ENCODE measurements at regions not wholly inside any gene's neighbourhood (a gene's known extent, or its start where the extent isn't known, plus 50 kb on each side); places are given as distances from the start of the nearest gene placed in this dataset.

DNA sequence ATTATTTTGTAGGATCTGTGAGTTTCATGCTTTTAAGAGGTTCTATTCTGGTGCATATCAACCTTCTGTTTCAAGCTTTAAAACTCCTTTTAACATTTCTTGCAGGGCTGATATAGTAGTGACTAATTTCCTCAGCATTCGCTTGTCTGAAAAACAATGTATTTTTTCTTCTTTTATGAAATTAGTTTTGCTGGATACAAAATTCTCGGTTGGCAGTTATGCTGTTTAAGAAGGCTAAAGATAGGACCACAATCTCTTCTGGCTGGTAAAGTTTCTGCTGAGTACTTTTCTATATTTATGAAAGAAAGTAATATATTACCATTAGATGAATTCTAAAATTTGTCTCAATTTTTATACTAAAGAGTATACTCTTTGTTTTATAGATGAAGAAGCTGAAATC, 487.8 kb upstream of the SPRY2 start:
- TF ChIP-seq, protein P1, sequence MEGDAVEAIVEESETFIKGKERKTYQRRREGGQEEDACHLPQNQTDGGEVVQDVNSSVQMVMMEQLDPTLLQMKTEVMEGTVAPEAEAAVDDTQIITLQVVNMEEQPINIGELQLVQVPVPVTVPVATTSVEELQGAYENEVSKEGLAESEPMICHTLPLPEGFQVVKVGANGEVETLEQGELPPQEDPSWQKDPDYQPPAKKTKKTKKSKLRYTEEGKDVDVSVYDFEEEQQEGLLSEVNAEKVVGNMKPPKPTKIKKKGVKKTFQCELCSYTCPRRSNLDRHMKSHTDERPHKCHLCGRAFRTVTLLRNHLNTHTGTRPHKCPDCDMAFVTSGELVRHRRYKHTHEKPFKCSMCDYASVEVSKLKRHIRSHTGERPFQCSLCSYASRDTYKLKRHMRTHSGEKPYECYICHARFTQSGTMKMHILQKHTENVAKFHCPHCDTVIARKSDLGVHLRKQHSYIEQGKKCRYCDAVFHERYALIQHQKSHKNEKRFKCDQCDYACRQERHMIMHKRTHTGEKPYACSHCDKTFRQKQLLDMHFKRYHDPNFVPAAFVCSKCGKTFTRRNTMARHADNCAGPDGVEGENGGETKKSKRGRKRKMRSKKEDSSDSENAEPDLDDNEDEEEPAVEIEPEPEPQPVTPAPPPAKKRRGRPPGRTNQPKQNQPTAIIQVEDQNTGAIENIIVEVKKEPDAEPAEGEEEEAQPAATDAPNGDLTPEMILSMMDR (IDR thresholded peaks at IDR 0.05; ENCODE audit: low read depth, low read length, missing input control), result no peak
- TF ChIP-seq EGR1 (IDR thresholded peaks at IDR 0.05; ENCODE audit: low read depth in 2 of 2), result no peak
- TF ChIP-seq HNF4A (conservative IDR thresholded peaks at IDR 0.05), result no peak
- TF ChIP-seq, protein P2, sequence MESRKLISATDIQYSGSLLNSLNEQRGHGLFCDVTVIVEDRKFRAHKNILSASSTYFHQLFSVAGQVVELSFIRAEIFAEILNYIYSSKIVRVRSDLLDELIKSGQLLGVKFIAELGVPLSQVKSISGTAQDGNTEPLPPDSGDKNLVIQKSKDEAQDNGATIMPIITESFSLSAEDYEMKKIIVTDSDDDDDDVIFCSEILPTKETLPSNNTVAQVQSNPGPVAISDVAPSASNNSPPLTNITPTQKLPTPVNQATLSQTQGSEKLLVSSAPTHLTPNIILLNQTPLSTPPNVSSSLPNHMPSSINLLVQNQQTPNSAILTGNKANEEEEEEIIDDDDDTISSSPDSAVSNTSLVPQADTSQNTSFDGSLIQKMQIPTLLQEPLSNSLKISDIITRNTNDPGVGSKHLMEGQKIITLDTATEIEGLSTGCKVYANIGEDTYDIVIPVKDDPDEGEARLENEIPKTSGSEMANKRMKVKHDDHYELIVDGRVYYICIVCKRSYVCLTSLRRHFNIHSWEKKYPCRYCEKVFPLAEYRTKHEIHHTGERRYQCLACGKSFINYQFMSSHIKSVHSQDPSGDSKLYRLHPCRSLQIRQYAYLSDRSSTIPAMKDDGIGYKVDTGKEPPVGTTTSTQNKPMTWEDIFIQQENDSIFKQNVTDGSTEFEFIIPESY (IDR thresholded peaks at IDR 0.05), result no peak
- TF ChIP-seq, protein P3, sequence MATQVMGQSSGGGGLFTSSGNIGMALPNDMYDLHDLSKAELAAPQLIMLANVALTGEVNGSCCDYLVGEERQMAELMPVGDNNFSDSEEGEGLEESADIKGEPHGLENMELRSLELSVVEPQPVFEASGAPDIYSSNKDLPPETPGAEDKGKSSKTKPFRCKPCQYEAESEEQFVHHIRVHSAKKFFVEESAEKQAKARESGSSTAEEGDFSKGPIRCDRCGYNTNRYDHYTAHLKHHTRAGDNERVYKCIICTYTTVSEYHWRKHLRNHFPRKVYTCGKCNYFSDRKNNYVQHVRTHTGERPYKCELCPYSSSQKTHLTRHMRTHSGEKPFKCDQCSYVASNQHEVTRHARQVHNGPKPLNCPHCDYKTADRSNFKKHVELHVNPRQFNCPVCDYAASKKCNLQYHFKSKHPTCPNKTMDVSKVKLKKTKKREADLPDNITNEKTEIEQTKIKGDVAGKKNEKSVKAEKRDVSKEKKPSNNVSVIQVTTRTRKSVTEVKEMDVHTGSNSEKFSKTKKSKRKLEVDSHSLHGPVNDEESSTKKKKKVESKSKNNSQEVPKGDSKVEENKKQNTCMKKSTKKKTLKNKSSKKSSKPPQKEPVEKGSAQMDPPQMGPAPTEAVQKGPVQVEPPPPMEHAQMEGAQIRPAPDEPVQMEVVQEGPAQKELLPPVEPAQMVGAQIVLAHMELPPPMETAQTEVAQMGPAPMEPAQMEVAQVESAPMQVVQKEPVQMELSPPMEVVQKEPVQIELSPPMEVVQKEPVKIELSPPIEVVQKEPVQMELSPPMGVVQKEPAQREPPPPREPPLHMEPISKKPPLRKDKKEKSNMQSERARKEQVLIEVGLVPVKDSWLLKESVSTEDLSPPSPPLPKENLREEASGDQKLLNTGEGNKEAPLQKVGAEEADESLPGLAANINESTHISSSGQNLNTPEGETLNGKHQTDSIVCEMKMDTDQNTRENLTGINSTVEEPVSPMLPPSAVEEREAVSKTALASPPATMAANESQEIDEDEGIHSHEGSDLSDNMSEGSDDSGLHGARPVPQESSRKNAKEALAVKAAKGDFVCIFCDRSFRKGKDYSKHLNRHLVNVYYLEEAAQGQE (IDR thresholded peaks at IDR 0.05), result no peak
- TF ChIP-seq RAD21 (IDR thresholded peaks at IDR 0.05), result no peak
- TF ChIP-seq JUND (IDR thresholded peaks at IDR 0.05), result no peak
